MM.1S (cell line): ENCODE measurements at regions not wholly inside any gene's neighbourhood (a gene's known extent, or its start where the extent isn't known, plus 50 kb on each side); places are given as distances from the start of the nearest gene placed in this dataset.

Source experiments
- DNase-seq: peaks from one replicate; pipeline ENCODE4 v3.0.0-alpha.2; 2015
- H2AFZ ChIP-seq: fragments of 300-600 bp; sonication (generic); 2 replicates; pipeline ENCODE4 v1.6.0; 2016; ENCODE audit warnings: antibody characterized with exemption, low read length
- H3F3A ChIP-seq: fragments of 300-600 bp; sonication (generic); 2 replicates; pipeline ENCODE4 v1.6.1; 2016; ENCODE audit warnings: mild to moderate bottlenecking, antibody characterized with exemption, low read length, moderate library complexity, mixed read lengths; ENCODE audit not compliant: insufficient read depth
- H3K27ac ChIP-seq: fragments of 300-600 bp; sonication (generic); 2 replicates; pipeline ENCODE4 v1.5.1; 2016; ENCODE audit warnings: mild to moderate bottlenecking, low read length
- H3K27me3 ChIP-seq: fragments of 300-600 bp; sonication (generic); replicated peaks from 2 replicates; pipeline ENCODE4 v1.6.0; 2016; ENCODE audit warnings: low read length; ENCODE audit not compliant: insufficient read depth
- H3K36me3 ChIP-seq: fragments of 300-600 bp; sonication (generic); replicated peaks from 2 replicates; pipeline ENCODE4 v1.6.1; 2016; ENCODE audit warnings: mild to moderate bottlenecking, low read length, mixed read lengths; ENCODE audit not compliant: insufficient read depth
- H3K4me1 ChIP-seq: fragments of 300-600 bp; sonication (generic); 2 replicates; pipeline ENCODE4 v1.6.1; 2016; ENCODE audit warnings: low read length, mixed read lengths
- H3K4me2 ChIP-seq: fragments of 300-600 bp; sonication (generic); 2 replicates; pipeline ENCODE4 v1.6.0; 2016; ENCODE audit warnings: low read depth, low read length
- H3K4me3 ChIP-seq: fragments of 300-600 bp; sonication (generic); 2 replicates; pipeline ENCODE4 v1.5.1; 2016; ENCODE audit warnings: low read length, mixed read lengths
- H3K79me2 ChIP-seq: fragments of 300-600 bp; sonication (generic); 2 replicates; pipeline ENCODE4 v1.6.1; 2016; ENCODE audit warnings: mixed run types, low read length, mixed read lengths
- H3K9ac ChIP-seq: fragments of 300-600 bp; sonication (generic); 2 replicates; pipeline ENCODE4 v1.6.1; 2016; ENCODE audit warnings: low read length, mixed read lengths
- H3K9me2 ChIP-seq: fragments of 300-600 bp; sonication (generic); replicated peaks from 2 replicates; pipeline ENCODE4 v1.6.1; 2016; ENCODE audit warnings: mild to moderate bottlenecking, low read length, mixed read lengths; ENCODE audit not compliant: insufficient read depth
- H3K9me3 ChIP-seq: fragments of 300-600 bp; sonication (generic); replicated peaks from 2 replicates; pipeline ENCODE4 v1.6.1; 2016; ENCODE audit warnings: mild to moderate bottlenecking, low read length, mixed read lengths; ENCODE audit not compliant: insufficient read depth
- H4K20me1 ChIP-seq: fragments of 300-600 bp; sonication (generic); 2 replicates; pipeline ENCODE4 v1.6.1; 2016; ENCODE audit warnings: mild to moderate bottlenecking, low read length, moderate library complexity, mixed read lengths; ENCODE audit not compliant: insufficient read depth
- EZH2 ChIP-seq: fragments of 300-600 bp; sonication (generic); optimal IDR thresholded peaks from 2 replicates; pipeline ENCODE3; 2017; ENCODE audit warnings: low read depth, mild to moderate bottlenecking, antibody characterized with exemption, low read length, mixed read lengths
- EZH2phosphoT487 ChIP-seq: fragments of 300-600 bp; sonication (generic); IDR thresholded peaks from 2 replicates; pipeline ENCODE4 v1.6.1; 2018; ENCODE audit warnings: antibody characterized with exemption, low read length
- TF ChIP-seq, protein P1 (sequence below): fragments of 300-600 bp; sonication (generic); IDR thresholded peaks from 2 replicates; pipeline ENCODE4 v1.5.1; 2016; ENCODE audit warnings: antibody characterized with exemption, low read length, mixed read lengths

DNA sequence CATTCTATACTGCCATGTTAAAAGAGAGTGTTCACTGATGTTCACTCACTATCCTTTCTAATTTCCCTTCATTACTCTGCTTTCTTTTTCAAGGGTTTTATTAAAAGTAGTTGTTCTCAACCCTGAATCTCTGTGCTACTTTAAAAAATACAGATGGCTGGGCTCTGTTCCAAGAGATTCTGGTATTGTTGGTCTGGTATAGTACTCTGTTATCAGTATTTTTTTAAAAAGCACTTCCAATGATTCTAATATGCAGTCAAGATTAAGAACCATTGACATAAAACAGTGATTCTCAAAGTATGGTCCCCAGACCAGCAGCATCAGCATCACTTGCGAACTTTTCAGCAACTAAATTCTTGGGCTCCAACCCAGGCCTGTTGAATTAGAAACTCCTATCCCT, 77.0 kb upstream of the STARD4 start:
- no peaks in the 10 kb centered on the region for H3F3A ChIP-seq
- no peak overlapping the region for H3K4me3 ChIP-seq
- TF ChIP-seq, protein P1, sequence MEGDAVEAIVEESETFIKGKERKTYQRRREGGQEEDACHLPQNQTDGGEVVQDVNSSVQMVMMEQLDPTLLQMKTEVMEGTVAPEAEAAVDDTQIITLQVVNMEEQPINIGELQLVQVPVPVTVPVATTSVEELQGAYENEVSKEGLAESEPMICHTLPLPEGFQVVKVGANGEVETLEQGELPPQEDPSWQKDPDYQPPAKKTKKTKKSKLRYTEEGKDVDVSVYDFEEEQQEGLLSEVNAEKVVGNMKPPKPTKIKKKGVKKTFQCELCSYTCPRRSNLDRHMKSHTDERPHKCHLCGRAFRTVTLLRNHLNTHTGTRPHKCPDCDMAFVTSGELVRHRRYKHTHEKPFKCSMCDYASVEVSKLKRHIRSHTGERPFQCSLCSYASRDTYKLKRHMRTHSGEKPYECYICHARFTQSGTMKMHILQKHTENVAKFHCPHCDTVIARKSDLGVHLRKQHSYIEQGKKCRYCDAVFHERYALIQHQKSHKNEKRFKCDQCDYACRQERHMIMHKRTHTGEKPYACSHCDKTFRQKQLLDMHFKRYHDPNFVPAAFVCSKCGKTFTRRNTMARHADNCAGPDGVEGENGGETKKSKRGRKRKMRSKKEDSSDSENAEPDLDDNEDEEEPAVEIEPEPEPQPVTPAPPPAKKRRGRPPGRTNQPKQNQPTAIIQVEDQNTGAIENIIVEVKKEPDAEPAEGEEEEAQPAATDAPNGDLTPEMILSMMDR = no peak
- TF ChIP-seq EZH2 (no peak), EZH2phosphoT487 (no peak)
- no peak for DNase-seq
- H3K9ac ChIP-seq = no peak overlapping the region
- H3K27me3 ChIP-seq = no peaks in the 10 kb centered on the region
- H3K4me1 ChIP-seq = no peaks in the 10 kb centered on the region
- H2AFZ ChIP-seq = no peak overlapping the region
- no peaks in the 10 kb centered on the region for H4K20me1 ChIP-seq
- H3K9me2 ChIP-seq = no peaks in the 10 kb centered on the region
- no peaks in the 10 kb centered on the region for H3K79me2 ChIP-seq
- no peaks in the 10 kb centered on the region for H3K9me3 ChIP-seq
- no peak overlapping the region for H3K27ac ChIP-seq
- H3K4me2 ChIP-seq = no peak overlapping the region
- H3K36me3 ChIP-seq = no peaks in the 10 kb centered on the region

DNA sequence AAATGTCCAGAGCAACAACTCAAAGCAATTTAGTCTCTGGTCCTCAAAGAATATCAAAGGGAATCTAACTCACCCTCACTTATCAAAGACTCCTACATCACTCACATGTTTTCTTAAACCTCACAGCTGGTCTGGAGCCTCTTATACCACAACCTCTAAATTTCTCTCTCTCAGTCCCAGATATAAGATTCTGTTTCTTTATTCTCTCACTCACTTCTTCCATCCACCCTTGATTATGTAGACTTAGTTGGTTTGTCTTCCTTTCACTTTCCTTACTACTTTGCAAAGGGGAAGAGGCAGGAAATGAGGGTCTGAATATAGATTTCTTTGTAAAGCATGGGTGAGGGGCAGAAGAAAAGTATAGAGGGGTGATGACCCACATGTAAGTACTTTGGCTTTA, 75.4 kb upstream of the STARD4 start:
- no peak overlapping the region for H3K27ac ChIP-seq
- H3F3A ChIP-seq = no peaks in the 10 kb centered on the region
- TF ChIP-seq EZH2phosphoT487 (no peak), EZH2 (no peak)
- TF ChIP-seq, protein P1 = no peak
- no peak for DNase-seq
- no peak overlapping the region for H3K4me3 ChIP-seq
- no peaks in the 10 kb centered on the region for H3K9me3 ChIP-seq
- H3K36me3 ChIP-seq = no peaks in the 10 kb centered on the region
- no peaks in the 10 kb centered on the region for H3K9me2 ChIP-seq
- H3K27me3 ChIP-seq = no peaks in the 10 kb centered on the region
- no peak overlapping the region for H3K9ac ChIP-seq
- H2AFZ ChIP-seq = no peak overlapping the region
- no peaks in the 10 kb centered on the region for H4K20me1 ChIP-seq
- H3K79me2 ChIP-seq = no peaks in the 10 kb centered on the region
- no peaks in the 10 kb centered on the region for H3K4me1 ChIP-seq
- H3K4me2 ChIP-seq = no peak overlapping the region

DNA sequence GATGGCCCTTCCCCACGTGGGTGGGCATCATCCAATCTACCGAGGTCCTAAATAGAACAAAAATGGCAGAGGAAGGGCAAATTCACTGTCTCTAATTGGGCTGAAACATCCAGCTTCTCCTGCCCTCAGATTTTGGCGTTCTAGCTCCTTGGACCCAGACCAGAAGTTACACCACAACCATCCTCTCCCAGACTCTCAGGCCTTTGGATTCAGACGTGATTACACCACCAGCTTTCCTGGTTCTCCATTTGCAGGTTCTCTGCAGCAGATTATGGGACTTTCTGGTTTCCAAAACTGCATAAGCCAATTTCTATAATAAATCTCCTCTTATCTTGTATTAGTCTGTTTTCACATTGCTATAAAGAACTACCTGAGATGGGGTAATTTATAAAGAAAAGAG, 73.6 kb upstream of the STARD4 start:
- Histone ChIP-seq H3K9ac (no peak overlapping the region), H3K9me3 (no peaks in the 10 kb centered on the region), H3K27me3 (no peaks in the 10 kb centered on the region), H3K4me1 (no peaks in the 10 kb centered on the region), H3K27ac (no peak overlapping the region), H3K9me2 (no peaks in the 10 kb centered on the region), H3K79me2 (no peaks in the 10 kb centered on the region), H3K36me3 (no peaks in the 10 kb centered on the region), H3F3A (no peaks in the 10 kb centered on the region), H3K4me2 (no peak overlapping the region), H3K4me3 (no peak overlapping the region), H2AFZ (no peak overlapping the region), H4K20me1 (no peaks in the 10 kb centered on the region)
- TF ChIP-seq, protein P1 = no peak
- TF ChIP-seq EZH2 (no peak), EZH2phosphoT487 (no peak)
- no peak for DNase-seq
